ENCODE measurements at regions not wholly inside any gene's neighbourhood (a gene's known extent, or its start where the extent isn't known, plus 50 kb on each side); places are given as distances from the start of the nearest gene placed in this dataset.

GRCh38 chr22:26811647-26811992 lies 154.2 kb downstream of the MIAT start:
- H3K9me3 ChIP-seq (replicated peaks in 1 of 3) = no peaks in the 10 kb centered on the region
- 77 to 95% (median 88%) methylated on average over 4 of the region's 4 CpGs for WGBS, 4 donors
- no peaks in the 10 kb centered on the region for H3K27me3 ChIP-seq
- peaks cover 0 to 28% of the 10 kb centered on the region in 2 donors for H3K4me1 ChIP-seq (replicated peaks in 1 of 2)
- TF ChIP-seq, protein P1, sequence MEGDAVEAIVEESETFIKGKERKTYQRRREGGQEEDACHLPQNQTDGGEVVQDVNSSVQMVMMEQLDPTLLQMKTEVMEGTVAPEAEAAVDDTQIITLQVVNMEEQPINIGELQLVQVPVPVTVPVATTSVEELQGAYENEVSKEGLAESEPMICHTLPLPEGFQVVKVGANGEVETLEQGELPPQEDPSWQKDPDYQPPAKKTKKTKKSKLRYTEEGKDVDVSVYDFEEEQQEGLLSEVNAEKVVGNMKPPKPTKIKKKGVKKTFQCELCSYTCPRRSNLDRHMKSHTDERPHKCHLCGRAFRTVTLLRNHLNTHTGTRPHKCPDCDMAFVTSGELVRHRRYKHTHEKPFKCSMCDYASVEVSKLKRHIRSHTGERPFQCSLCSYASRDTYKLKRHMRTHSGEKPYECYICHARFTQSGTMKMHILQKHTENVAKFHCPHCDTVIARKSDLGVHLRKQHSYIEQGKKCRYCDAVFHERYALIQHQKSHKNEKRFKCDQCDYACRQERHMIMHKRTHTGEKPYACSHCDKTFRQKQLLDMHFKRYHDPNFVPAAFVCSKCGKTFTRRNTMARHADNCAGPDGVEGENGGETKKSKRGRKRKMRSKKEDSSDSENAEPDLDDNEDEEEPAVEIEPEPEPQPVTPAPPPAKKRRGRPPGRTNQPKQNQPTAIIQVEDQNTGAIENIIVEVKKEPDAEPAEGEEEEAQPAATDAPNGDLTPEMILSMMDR (IDR thresholded peaks at IDR 0.05) = no peak
- no peak for TF ChIP-seq POLR2A (IDR thresholded peaks at IDR 0.05)
- intact Hi-C loops (cut with DNase I) = no loop called here
- no peak overlapping the region for H3K27ac ChIP-seq
- no peak overlapping the region for H3K4me3 ChIP-seq
- no peak for DNase-seq
- no peaks in the 10 kb centered on the region for H3K36me3 ChIP-seq (replicated peaks in 1 of 2)

- Histone ChIP-seq H3K9me3 (replicated peaks in 1 of 3) (no peaks in the 10 kb centered on the region), H3K4me3 (no peak overlapping the region), H3K36me3 (replicated peaks in 1 of 2) (no peaks in the 10 kb centered on the region), H3K4me1 (replicated peaks in 1 of 2) (peaks cover 0 to 28% of the 10 kb centered on the region in 2 donors), H3K27ac (no peak overlapping the region), H3K27me3 (no peaks in the 10 kb centered on the region)
- intact Hi-C loops (cut with DNase I) = no loop called here
- TF ChIP-seq POLR2A (IDR thresholded peaks at IDR 0.05) = no peak
- TF ChIP-seq, protein P1 (IDR thresholded peaks at IDR 0.05) = no peak
- DNase-seq = no peak
Observed at GRCh38 chr22:26812731-26813130, 155.3 kb downstream of the MIAT start.

- intact Hi-C loops (cut with DNase I) = no loop called here
- Histone ChIP-seq H3K4me1 (replicated peaks in 1 of 2) (no peaks in the 10 kb centered on the region), H3K27me3 (no peaks in the 10 kb centered on the region), H3K27ac (no peak overlapping the region), H3K36me3 (replicated peaks in 1 of 2) (no peaks in the 10 kb centered on the region), H3K4me3 (no peak overlapping the region), H3K9me3 (replicated peaks in 1 of 3) (no peaks in the 10 kb centered on the region)
- DNase-seq = no peak
- WGBS, 4 donors = 90 to 93% (median 92%) methylated on average over 4 of the region's 4 CpGs
- no peak for TF ChIP-seq POLR2A (IDR thresholded peaks at IDR 0.05)
- TF ChIP-seq, protein P1 (IDR thresholded peaks at IDR 0.05) = no peak
Observed at GRCh38 chr22:26816726-26817125, 159.3 kb downstream of the MIAT start.

GRCh38 chr22:26817926-26818325 lies 160.5 kb downstream of the MIAT start:
- DNase-seq = no peak
- H3K9me3 ChIP-seq (replicated peaks in 1 of 3) = no peaks in the 10 kb centered on the region
- H3K27me3 ChIP-seq = no peaks in the 10 kb centered on the region
- TF ChIP-seq POLR2A (IDR thresholded peaks at IDR 0.05) = no peak
- TF ChIP-seq, protein P1 (IDR thresholded peaks at IDR 0.05) = no peak
- H3K4me3 ChIP-seq = no peak overlapping the region
- H3K36me3 ChIP-seq (replicated peaks in 1 of 2) = no peaks in the 10 kb centered on the region
- WGBS, 4 donors = 60 to 75% (median 72%) methylated on average over 4 of the region's 4 CpGs
- intact Hi-C loops (cut with DNase I) = no loop called here
- H3K4me1 ChIP-seq (replicated peaks in 1 of 2) = no peaks in the 10 kb centered on the region
- no peak overlapping the region for H3K27ac ChIP-seq

Measured in adrenal gland (tissue), 9 donors.